Brain microvascular endothelial cell (primary cell): ENCODE measurements at regions not wholly inside any gene's neighbourhood (a gene's known extent, or its start where the extent isn't known, plus 50 kb on each side); places are given as distances from the start of the nearest gene placed in this dataset.

Source experiments
- DNase-seq: peaks from one replicate; pipeline ENCODE4 v3.0.0-alpha.2; 2020
- H3K27ac ChIP-seq: fragments of 250-450 bp; sonication (Bioruptor Pico); 2 replicates; pipeline ENCODE4 v1.5.1; 2020; ENCODE audit warnings: mild to moderate bottlenecking, moderate library complexity
- H3K27me3 ChIP-seq: fragments of 250-450 bp; sonication (Bioruptor Pico); replicated peaks from 2 replicates; pipeline ENCODE4 v1.5.1; 2020; ENCODE audit warnings: mild to moderate bottlenecking
- H3K36me3 ChIP-seq: fragments of 250-450 bp; sonication (Bioruptor Pico); replicated peaks from 2 replicates; pipeline ENCODE4 v1.5.1; 2020; ENCODE audit warnings: mild to moderate bottlenecking
- H3K4me3 ChIP-seq: 2 replicates; pipeline ENCODE4 v1.5.1; 2011; ENCODE audit warnings: low read depth, mild to moderate bottlenecking, control low read depth, low read length, moderate library complexity
- in situ Hi-C: cut with HindIII; loops from 2 replicates; pipeline ENCODE4 v1.10.0; 2017; ENCODE audit warnings: low sequenced_read_pairs, low pct_ligation_motif_present
- TF ChIP-seq, protein P1 (sequence below): IDR thresholded peaks from 2 replicates; pipeline ENCODE4 v1.5.1; 2011; ENCODE audit warnings: low read depth, mild to moderate bottlenecking, moderate library complexity, low read length, control low read depth, inconsistent platforms; ENCODE audit errors: missing control alignments

DNA sequence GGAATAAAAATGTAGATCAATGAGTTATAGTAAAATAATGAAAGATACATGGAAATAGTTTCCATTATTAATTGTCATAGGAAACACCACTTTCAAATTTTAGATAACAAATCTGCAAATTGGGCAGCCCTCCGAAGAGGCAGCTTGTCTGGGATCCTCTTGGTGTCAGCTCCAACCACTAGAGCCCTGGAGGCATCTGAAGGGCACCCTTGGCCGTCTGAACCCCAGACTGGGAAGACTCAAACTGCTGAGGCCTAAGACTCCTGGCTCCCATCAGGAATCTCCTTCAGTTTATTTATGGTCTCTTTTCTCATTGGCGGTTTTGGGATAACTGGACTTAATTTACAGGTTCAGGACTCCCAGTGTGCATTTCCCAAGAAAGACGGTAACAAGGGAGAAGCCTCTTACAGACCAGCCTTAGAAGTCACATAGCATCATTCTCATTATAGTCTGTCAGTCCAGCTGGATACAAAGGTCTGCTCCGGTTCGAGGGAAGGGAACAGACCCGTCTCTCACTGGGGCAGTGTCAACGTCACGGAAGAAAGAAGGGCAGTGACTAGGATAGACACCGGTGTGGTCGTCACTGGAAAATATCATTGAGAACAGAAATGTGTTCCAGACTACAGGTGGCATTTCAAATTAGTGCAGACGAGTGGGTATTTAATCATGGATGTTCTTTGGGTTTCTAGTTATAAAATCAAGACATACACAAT, 390.7 kb upstream of the NETO1 start:
- Histone ChIP-seq H3K27ac (no peak overlapping the region), H3K4me3 (no peak overlapping the region), H3K36me3 (no peaks in the 10 kb centered on the region), H3K27me3 (no peaks in the 10 kb centered on the region)
- in situ Hi-C loops = no loop called here
- no peak for DNase-seq
- TF ChIP-seq, protein P1, sequence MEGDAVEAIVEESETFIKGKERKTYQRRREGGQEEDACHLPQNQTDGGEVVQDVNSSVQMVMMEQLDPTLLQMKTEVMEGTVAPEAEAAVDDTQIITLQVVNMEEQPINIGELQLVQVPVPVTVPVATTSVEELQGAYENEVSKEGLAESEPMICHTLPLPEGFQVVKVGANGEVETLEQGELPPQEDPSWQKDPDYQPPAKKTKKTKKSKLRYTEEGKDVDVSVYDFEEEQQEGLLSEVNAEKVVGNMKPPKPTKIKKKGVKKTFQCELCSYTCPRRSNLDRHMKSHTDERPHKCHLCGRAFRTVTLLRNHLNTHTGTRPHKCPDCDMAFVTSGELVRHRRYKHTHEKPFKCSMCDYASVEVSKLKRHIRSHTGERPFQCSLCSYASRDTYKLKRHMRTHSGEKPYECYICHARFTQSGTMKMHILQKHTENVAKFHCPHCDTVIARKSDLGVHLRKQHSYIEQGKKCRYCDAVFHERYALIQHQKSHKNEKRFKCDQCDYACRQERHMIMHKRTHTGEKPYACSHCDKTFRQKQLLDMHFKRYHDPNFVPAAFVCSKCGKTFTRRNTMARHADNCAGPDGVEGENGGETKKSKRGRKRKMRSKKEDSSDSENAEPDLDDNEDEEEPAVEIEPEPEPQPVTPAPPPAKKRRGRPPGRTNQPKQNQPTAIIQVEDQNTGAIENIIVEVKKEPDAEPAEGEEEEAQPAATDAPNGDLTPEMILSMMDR = no peak

DNA sequence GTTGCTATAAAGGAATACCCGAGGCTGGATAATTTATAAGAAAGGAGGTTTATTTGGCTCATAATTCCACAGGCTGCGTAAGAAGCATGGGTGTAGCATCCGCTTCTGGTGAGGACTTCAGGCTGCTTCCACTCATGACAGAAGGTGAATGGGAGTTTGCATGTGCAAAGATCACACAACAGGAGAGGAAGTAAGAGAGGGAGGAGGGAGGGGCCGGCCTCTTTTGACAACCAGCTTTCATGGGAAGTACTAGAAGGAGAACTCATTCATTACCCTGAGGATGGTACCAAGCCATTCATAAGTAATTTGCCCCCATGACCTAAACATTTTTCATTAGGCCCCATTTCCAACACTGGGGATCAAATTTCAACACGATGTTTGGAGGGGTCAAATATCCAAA, 386.8 kb upstream of the NETO1 start:
- no peak overlapping the region for H3K27ac ChIP-seq
- no peaks in the 10 kb centered on the region for H3K36me3 ChIP-seq
- H3K27me3 ChIP-seq = no peaks in the 10 kb centered on the region
- DNase-seq = no peak
- TF ChIP-seq, protein P1 = no peak
- in situ Hi-C loops = no loop called here
- H3K4me3 ChIP-seq = no peak overlapping the region

DNA sequence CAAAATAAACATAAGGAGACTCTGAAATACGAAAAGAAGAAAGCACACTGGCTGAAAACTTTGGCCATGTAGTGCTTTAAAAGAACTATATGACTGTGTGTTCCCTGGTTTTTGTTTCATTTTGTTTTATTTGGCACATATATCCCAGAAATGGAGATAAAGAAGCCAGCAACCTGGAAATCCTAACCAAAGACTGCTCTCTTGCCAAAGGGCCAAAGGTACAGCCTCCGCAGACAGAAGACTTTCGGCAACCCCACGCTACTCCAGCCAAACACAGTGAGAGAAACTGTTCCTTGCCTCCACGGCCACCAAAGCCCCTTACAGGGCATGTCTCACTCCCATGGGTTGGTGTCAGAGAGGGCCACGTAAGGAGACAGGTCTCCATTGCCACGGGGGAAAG, 381.2 kb upstream of the NETO1 start:
- no peaks in the 10 kb centered on the region for H3K36me3 ChIP-seq
- no peak overlapping the region for H3K4me3 ChIP-seq
- DNase-seq = no peak
- no peak overlapping the region for H3K27ac ChIP-seq
- in situ Hi-C loops = no loop called here
- TF ChIP-seq, protein P1 = no peak
- no peaks in the 10 kb centered on the region for H3K27me3 ChIP-seq

DNA sequence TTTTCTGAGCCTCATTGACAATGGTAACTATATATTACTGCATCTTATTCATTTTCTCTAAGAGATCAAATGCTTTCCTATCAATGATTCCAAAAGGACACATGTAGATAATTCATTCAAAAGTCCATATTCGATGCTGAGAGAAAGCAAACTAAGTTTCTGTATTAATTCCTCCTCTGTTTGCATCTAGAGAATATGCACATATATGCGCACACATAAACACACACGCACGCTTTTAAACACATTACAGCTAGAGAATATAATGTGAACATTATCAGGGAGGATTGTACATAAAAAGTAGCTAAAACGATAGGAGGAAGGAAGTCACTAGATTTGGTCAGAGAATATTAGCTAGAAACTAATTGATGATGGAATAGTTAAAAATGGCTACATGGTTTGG, 379.0 kb upstream of the NETO1 start:
- H3K36me3 ChIP-seq = no peaks in the 10 kb centered on the region
- in situ Hi-C loops = no loop called here
- TF ChIP-seq, protein P1 = no peak
- no peak overlapping the region for H3K4me3 ChIP-seq
- H3K27ac ChIP-seq = no peak overlapping the region
- DNase-seq = no peak
- no peaks in the 10 kb centered on the region for H3K27me3 ChIP-seq

GRCh38 chr18:73245345-73245744, 377.6 kb upstream of the NETO1 start:
- Histone ChIP-seq H3K36me3 (no peaks in the 10 kb centered on the region), H3K4me3 (no peak overlapping the region), H3K27ac (no peak overlapping the region), H3K27me3 (no peaks in the 10 kb centered on the region)
- TF ChIP-seq, protein P1 = no peak
- no peak for DNase-seq
- in situ Hi-C loops = no loop called here

DNA sequence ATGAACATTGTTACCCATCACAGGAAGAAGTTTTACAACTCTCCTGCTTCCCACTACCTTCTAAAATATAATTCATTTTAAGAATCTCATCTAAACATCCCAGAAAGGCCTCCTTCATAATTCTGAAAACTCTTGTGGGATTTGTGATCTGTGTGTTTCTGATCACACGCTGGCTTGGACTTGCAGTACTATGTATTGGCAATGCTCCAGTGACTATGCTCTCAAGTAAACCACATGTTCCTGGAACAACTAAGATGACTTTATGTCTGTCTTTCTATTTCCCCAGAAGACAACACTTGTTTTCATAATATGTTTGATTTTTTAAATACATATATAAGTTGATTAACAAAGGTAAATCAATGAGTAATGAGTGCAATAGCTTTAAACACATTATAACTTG, 376.6 kb upstream of the NETO1 start:
- Histone ChIP-seq H3K36me3 (no peaks in the 10 kb centered on the region), H3K27ac (no peak overlapping the region), H3K4me3 (no peak overlapping the region), H3K27me3 (no peaks in the 10 kb centered on the region)
- TF ChIP-seq, protein P1 = no peak
- no peak for DNase-seq
- in situ Hi-C loops = no loop called here
